Mammary epithelial cell (primary cell): ENCODE measurements at regions not wholly inside any gene's neighbourhood (a gene's known extent, or its start where the extent isn't known, plus 50 kb on each side); places are given as distances from the start of the nearest gene placed in this dataset.

Experiments
- CTCF ChIP-seq, 2 donors: IDR thresholded peaks in 1 of 2; conservative IDR thresholded peaks in 1 of 2; 2 replicates each; pipeline ENCODE4 v1.5.1; 2011 to 2012; ENCODE audit warnings: inconsistent platforms in 2 of 2, low read length in 2 of 2, mild to moderate bottlenecking in 2 of 2, control low read depth in 1 of 2, low read depth in 1 of 2; ENCODE audit not compliant: insufficient read depth in 1 of 2; ENCODE audit errors: extremely low read depth in 1 of 2
- EZH2 ChIP-seq: IDR thresholded peaks from 2 replicates; pipeline ENCODE4 v1.6.1; 2012; ENCODE audit warnings: low read length, inconsistent platforms, borderline replicate concordance

GRCh38 chr13:50592412-50593155 lies 250.9 kb downstream of the DLEU7 start:
- TF ChIP-seq CTCF (conservative IDR thresholded peaks at IDR 0.05 in 1 of 2, IDR thresholded peaks at IDR 0.05 in 1 of 2; ENCODE audit: extremely low read depth in 1 of 2, insufficient read depth in 1 of 2, low read depth in 1 of 2, low read length in 2 of 2) (no peak), EZH2 (no peak)
